Right lobe of liver (tissue), 6 donors: ENCODE measurements at regions not wholly inside any gene's neighbourhood (a gene's known extent, or its start where the extent isn't known, plus 50 kb on each side); places are given as distances from the start of the nearest gene placed in this dataset.

ENCODE experiments used
- ATAC-seq, 4 donors: fragments of 200-7000 bp; cut with Tn5 transposase; one replicate each; pipeline ENCODE4 v1.9.1; 2020; ENCODE audit warnings: mild to moderate bottlenecking in 4 of 4, moderate library complexity in 4 of 4
- DNase-seq, 3 donors: peaks; one replicate each; pipeline ENCODE4 v3.0.0-alpha.2; 2020
- H3K27ac ChIP-seq, 3 donors: fragments of 200-600 bp; one replicate each; pipeline ENCODE4 v1.8.0; 2022
- H3K27me3 ChIP-seq, 2 donors: fragments of 200-600 bp; one replicate each; pipeline ENCODE4 v1.8.0; 2022
- H3K36me3 ChIP-seq, 4 donors: fragments of 200-600 bp; sonication (generic) in 1 of 4; one replicate each; pipeline versions ENCODE4 v1.5.1 to v1.8.0; 2017 to 2022; ENCODE audit warnings: control low read depth in 1 of 4
- H3K4me1 ChIP-seq, 4 donors: fragments of 200-600 bp; sonication (generic) in 1 of 4; one replicate each; pipeline versions ENCODE4 v1.5.1 to v1.8.0; 2017 to 2022; ENCODE audit warnings: control low read depth in 1 of 4
- H3K4me3 ChIP-seq, 3 donors: fragments of 200-600 bp; one replicate each; pipeline ENCODE4 v1.8.0; 2022
- H3K9me3 ChIP-seq, 4 donors: fragments of 200-600 bp; sonication (generic) in 1 of 4; one replicate each; pipeline versions ENCODE4 v1.5.1 to v1.8.0; 2017 to 2022; ENCODE audit warnings: control low read depth in 1 of 4
- POLR2A ChIP-seq: fragments of 450-650 bp; IDR thresholded peaks from one replicate; pipeline ENCODE4 v1.6.1; 2017; ENCODE audit warnings: antibody characterized with exemption, mild to moderate bottlenecking
- WGBS: methylation state at CpG from one replicate; pipeline ENCODE4 v1.1.6; 2018; ENCODE audit warnings: low coverage, low lambda C conversion rate; ENCODE audit not compliant: insufficient coverage; ENCODE audit errors: missing lambda C conversion rate; 5-methylcytosine and 5-hydroxymethylcytosine counted together
- intact Hi-C, 2 donors: fragments of 100-400 bp; cut with DNase I; formaldehyde crosslinking; loops; one replicate each; pipeline versions ENCODE4 v1.11.2 to v1.14.1; 2022
- TF ChIP-seq, protein P1 (sequence below), 4 donors: fragments of 200-600 bp in 3 of 4; fragments of 450-650 bp in 1 of 4; IDR thresholded peaks; one replicate each; pipeline versions ENCODE4 v1.5.1 to v1.8.0; 2016 to 2022; ENCODE audit warnings: antibody characterized with exemption in 4 of 4, mild to moderate bottlenecking in 2 of 4
- donor health status: DM: no; HTN: yes; CAD: no.
- donor health status: DM: no; HTN: no; CAD: no.
- donor health status: DM: no; HTN: no; CAD: no.
- donor health status: DM: no; HTN: yes; CAD: no.
- donor health status: DM: no; HTN: yes; CAD: no.

DNA sequence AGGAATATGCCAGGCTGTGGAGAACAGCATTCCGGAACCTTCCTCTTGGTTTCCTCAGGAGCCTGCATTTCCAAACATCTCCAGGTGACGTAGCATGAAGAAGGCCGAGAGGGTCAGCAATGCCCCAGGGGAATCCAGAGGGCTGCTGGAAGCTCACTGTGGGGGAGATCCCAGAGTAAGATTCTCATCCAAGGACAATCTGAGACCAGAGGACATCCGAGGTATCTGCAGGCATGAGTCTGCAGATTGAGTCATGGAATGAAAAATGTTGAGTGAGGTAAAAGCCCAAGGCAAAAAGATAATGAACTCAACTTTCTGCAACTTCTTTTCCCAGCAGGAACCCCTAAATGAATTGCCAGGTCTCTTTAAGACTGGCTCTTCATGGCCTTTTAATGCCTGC, 73.5 kb downstream of the KIF4B start:
- Histone ChIP-seq H3K9me3 (no peaks in the 10 kb centered on the region), H3K36me3 (no peaks in the 10 kb centered on the region), H3K4me3 (no peak overlapping the region), H3K27me3 (no peaks in the 10 kb centered on the region), H3K4me1 (no peaks in the 10 kb centered on the region), H3K27ac (no peak overlapping the region)
- 45% methylated on average over 4 of the region's 4 CpGs for WGBS
- intact Hi-C loops: no loop called here
- TF ChIP-seq, protein P1, sequence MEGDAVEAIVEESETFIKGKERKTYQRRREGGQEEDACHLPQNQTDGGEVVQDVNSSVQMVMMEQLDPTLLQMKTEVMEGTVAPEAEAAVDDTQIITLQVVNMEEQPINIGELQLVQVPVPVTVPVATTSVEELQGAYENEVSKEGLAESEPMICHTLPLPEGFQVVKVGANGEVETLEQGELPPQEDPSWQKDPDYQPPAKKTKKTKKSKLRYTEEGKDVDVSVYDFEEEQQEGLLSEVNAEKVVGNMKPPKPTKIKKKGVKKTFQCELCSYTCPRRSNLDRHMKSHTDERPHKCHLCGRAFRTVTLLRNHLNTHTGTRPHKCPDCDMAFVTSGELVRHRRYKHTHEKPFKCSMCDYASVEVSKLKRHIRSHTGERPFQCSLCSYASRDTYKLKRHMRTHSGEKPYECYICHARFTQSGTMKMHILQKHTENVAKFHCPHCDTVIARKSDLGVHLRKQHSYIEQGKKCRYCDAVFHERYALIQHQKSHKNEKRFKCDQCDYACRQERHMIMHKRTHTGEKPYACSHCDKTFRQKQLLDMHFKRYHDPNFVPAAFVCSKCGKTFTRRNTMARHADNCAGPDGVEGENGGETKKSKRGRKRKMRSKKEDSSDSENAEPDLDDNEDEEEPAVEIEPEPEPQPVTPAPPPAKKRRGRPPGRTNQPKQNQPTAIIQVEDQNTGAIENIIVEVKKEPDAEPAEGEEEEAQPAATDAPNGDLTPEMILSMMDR (IDR thresholded peaks at IDR 0.05): no peak
- no peak for TF ChIP-seq POLR2A
- ATAC-seq (no peak), DNase-seq (no peak)

DNA sequence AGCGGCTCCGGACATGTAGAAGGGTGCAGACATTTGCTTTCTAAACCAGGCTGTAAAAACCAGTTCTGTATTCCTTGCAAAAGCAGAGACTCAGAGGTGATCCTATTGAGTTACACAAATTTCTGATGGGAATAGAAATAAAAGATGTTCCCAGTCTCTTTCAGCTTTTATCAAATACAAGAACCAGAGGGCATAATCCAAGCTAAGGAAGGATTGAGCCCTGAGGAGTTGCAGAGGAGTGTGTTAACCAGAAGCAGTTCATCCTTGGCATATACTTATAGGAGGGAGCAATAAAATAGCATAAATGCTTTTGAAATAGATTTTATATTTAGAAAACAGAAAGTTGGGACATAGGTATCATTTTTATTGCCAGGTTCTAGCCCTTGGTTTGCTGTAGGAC, 75.3 kb downstream of the KIF4B start:
- intact Hi-C loops: no loop called here
- Histone ChIP-seq H3K4me3 (no peak overlapping the region), H3K36me3 (no peaks in the 10 kb centered on the region), H3K27me3 (no peaks in the 10 kb centered on the region), H3K27ac (no peak overlapping the region), H3K4me1 (no peaks in the 10 kb centered on the region), H3K9me3 (no peaks in the 10 kb centered on the region)
- DNase-seq: no peak
- no peak for TF ChIP-seq POLR2A
- TF ChIP-seq, protein P1 (IDR thresholded peaks at IDR 0.05): no peak
- no peak for ATAC-seq
- 81% methylated on average over 2 of the region's 2 CpGs for whole genome bisulfite sequencing

DNA sequence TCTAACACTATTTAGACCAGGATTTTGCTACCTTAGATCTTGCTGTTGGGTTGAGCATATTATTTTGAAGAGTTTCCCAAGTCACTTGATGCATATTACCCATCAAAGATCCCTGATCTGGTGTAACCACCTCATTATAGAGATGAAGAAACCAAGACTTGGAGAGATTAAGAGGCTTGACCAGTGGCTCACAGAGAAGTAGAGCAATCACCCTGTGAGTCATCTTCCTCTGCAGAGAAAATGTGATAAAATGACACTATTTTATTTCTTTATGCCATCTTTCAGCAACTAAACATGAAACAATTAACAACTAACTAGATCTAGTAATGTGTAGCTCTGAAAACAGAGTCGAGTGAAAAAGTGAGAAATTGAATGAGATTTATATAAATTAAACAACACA, 76.1 kb downstream of the KIF4B start:
- ATAC-seq (no peak), DNase-seq (no peak)
- Histone ChIP-seq H3K4me3 (no peak overlapping the region), H3K9me3 (no peaks in the 10 kb centered on the region), H3K36me3 (no peaks in the 10 kb centered on the region), H3K27ac (no peak overlapping the region), H3K27me3 (no peaks in the 10 kb centered on the region), H3K4me1 (no peaks in the 10 kb centered on the region)
- WGBS: 86% methylated on average over 1 of the region's 1 CpG
- intact Hi-C loops: no loop called here
- TF ChIP-seq, protein P1 (IDR thresholded peaks at IDR 0.05): no peak
- no peak for TF ChIP-seq POLR2A

DNA sequence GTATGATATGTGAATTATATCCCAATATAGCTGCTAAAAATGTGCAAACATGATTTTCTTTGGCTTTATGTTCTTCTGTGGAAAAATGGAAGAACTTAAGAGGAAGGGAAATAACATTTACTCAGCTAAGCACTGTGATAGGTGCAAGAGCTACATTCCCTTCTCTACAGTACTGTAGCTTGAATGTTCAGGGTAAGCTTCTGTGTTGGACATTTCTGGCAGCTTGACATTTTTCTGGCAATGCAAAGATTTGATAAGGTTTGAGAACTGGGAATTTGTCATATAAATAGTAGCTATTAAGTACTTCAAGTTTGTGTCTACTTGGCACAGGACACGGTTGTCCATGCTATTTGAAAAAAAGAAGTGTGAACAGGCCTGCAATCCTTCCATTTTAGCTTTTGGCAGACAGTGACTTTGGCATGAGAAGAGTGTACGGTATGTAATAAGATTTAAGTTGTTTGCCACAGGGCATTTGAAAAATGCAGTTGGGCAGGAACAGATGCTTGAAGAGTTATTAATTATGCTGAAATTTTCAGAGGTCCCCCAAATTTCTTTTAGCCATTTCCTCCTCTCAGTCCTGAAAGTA, 77.6 kb downstream of the KIF4B start:
- no peaks in the 10 kb centered on the region for H3K36me3 ChIP-seq
- H3K4me3 ChIP-seq: no peak overlapping the region
- no peaks in the 10 kb centered on the region for H3K27me3 ChIP-seq
- no peaks in the 10 kb centered on the region for H3K4me1 ChIP-seq
- no peak overlapping the region for H3K27ac ChIP-seq
- TF ChIP-seq, protein P1 (IDR thresholded peaks at IDR 0.05): no peak
- no peak for TF ChIP-seq POLR2A
- WGBS: 66% methylated on average over 2 of the region's 2 CpGs
- intact Hi-C loops: no loop called here
- DNase-seq: no peak
- H3K9me3 ChIP-seq: no peaks in the 10 kb centered on the region
- ATAC-seq: no peak
